ENCODE measurements at regions not wholly inside any gene's neighbourhood (a gene's known extent, or its start where the extent isn't known, plus 50 kb on each side); places are given as distances from the start of the nearest gene placed in this dataset.

DNA sequence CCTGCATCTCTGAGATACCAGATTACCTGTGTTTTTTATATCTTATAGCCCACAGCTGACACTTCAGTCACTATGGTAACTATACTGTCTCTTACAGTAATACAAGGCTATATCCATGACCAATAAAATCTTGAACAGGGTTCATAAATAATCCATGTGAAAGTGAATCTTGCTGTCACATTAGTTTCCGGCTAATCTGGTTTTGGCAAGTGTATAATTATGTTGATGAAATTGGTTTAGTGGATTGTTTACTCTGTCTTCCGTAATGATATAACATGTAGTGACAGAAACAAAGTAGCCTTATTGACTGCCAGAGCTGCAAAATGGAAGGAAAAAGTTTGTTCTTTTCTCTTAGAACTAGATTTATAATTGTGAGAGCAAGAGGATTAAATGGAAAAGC is 686.6 kb upstream of the PABPC4L start:
- POLR2A ChIA-PET: no interaction called here
- no peaks in the 10 kb centered on the region for H3K9me3 ChIP-seq (replicated peaks; ENCODE audit: control insufficient read depth, insufficient read depth, low read length)
- H4K20me1 ChIP-seq (replicated peaks; ENCODE audit: control insufficient read depth, extremely low read depth, insufficient read depth, low read length): no peaks in the 10 kb centered on the region
- no peak overlapping the region for H3K4me2 ChIP-seq (ENCODE audit: insufficient read depth, low read length)
- no peaks in the 10 kb centered on the region for H3K79me2 ChIP-seq (ENCODE audit: control insufficient read depth, insufficient read depth, low read length)
- no peaks in the 10 kb centered on the region for H3K9me1 ChIP-seq (replicated peaks; ENCODE audit: control insufficient read depth, extremely low read depth, insufficient read depth, low read length)
- H3K9ac ChIP-seq (replicated peaks; ENCODE audit: extremely low read depth, insufficient read depth, low read length): no peak overlapping the region
- no peak overlapping the region for H2AFZ ChIP-seq (ENCODE audit: low read depth, low read length)
- H3K4me1 ChIP-seq (ENCODE audit: control insufficient read depth, extremely low read depth, insufficient read depth, low read length): no peaks in the 10 kb centered on the region
- no TSS peak for BruUV-seq (replicated peaks)
- no peak overlapping the region for H3K4me3 ChIP-seq (replicated peaks in 1 of 3; ENCODE audit: insufficient read depth in 1 of 3, low read depth in 1 of 3, low read length in 3 of 3)
- intact Hi-C loops (cut with micrococcal nuclease) (no loop called here), dilution Hi-C loops (cut with MboI; ENCODE audit: extremely low pct_ligation_motif_present, low sequenced_read_pairs) (no loop called here)
- TF ChIP-seq POLR2A (IDR thresholded peaks at IDR 0.05; ENCODE audit: low read depth, low read length) (no peak), GATA2 (IDR thresholded peaks at IDR 0.05; ENCODE audit: insufficient read depth, insufficient read length, low read depth, low read length) (no peak), JUN (IDR thresholded peaks at IDR 0.05; ENCODE audit: borderline replicate concordance, insufficient read depth, insufficient read length, low read depth) (no peak), EZH2 (IDR thresholded peaks at IDR 0.05; ENCODE audit: borderline replicate concordance, low read depth, low read length, severe bottlenecking) (no peak), MYC (IDR thresholded peaks at IDR 0.05; ENCODE audit: low read depth, low read length) (no peak)
- TF ChIP-seq, protein P1, sequence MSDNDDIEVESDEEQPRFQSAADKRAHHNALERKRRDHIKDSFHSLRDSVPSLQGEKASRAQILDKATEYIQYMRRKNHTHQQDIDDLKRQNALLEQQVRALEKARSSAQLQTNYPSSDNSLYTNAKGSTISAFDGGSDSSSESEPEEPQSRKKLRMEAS (IDR thresholded peaks at IDR 0.05; ENCODE audit: insufficient read depth, insufficient read length): no peak
- TF ChIP-seq, protein P2, sequence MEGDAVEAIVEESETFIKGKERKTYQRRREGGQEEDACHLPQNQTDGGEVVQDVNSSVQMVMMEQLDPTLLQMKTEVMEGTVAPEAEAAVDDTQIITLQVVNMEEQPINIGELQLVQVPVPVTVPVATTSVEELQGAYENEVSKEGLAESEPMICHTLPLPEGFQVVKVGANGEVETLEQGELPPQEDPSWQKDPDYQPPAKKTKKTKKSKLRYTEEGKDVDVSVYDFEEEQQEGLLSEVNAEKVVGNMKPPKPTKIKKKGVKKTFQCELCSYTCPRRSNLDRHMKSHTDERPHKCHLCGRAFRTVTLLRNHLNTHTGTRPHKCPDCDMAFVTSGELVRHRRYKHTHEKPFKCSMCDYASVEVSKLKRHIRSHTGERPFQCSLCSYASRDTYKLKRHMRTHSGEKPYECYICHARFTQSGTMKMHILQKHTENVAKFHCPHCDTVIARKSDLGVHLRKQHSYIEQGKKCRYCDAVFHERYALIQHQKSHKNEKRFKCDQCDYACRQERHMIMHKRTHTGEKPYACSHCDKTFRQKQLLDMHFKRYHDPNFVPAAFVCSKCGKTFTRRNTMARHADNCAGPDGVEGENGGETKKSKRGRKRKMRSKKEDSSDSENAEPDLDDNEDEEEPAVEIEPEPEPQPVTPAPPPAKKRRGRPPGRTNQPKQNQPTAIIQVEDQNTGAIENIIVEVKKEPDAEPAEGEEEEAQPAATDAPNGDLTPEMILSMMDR (IDR thresholded peaks at IDR 0.05; ENCODE audit: extremely low read depth in 1 of 2, insufficient read depth in 1 of 2, low read depth in 1 of 2, low read length in 2 of 2): no peak
- no peak overlapping the region for H3K27ac ChIP-seq (ENCODE audit: insufficient read depth, low read depth, low read length)
- FAIRE-seq (no peak), DNase-seq (ENCODE audit: low read depth, low spot score) (no peak)
- H3K27me3 ChIP-seq (ENCODE audit: control insufficient read depth in 2 of 2, insufficient read depth in 2 of 2, low read length in 2 of 2): no peaks in the 10 kb centered on the region
- CTCF ChIA-PET: no interaction called here
- H3K36me3 ChIP-seq (ENCODE audit: control insufficient read depth in 2 of 2, extremely low read depth in 1 of 2, insufficient read depth in 2 of 2, low read length in 2 of 2): no peaks in the 10 kb centered on the region

DNA sequence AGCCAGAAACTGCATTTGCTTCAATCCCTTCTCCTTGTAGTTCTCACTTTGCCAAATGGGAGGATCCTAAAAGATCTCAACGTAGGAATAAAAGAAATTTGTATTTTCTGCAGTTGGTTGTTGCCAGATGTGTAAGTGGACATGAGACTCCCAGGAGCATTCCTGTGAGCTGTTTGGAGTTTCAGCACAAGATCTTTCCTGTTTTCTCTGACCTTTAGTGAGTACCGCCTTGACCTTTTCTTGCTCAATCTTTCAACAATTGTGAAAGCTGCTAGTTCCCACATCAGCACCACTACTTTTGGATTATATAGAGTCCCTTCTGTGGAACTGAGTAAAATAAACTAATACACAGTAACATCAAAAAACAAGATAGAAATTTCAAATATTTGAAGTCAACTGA is 683.8 kb upstream of the PABPC4L start:
- Histone ChIP-seq H3K36me3 (ENCODE audit: control insufficient read depth in 2 of 2, extremely low read depth in 1 of 2, insufficient read depth in 2 of 2, low read length in 2 of 2) (no peaks in the 10 kb centered on the region), H3K4me2 (ENCODE audit: insufficient read depth, low read length) (no peak overlapping the region), H3K79me2 (ENCODE audit: control insufficient read depth, insufficient read depth, low read length) (no peaks in the 10 kb centered on the region), H3K4me1 (ENCODE audit: control insufficient read depth, extremely low read depth, insufficient read depth, low read length) (no peaks in the 10 kb centered on the region), H2AFZ (ENCODE audit: low read depth, low read length) (peak overlapping the region; percentile 44), H4K20me1 (replicated peaks; ENCODE audit: control insufficient read depth, extremely low read depth, insufficient read depth, low read length) (no peaks in the 10 kb centered on the region), H3K27ac (ENCODE audit: insufficient read depth, low read depth, low read length) (no peak overlapping the region), H3K27me3 (ENCODE audit: control insufficient read depth in 2 of 2, insufficient read depth in 2 of 2, low read length in 2 of 2) (no peaks in the 10 kb centered on the region), H3K9me3 (replicated peaks; ENCODE audit: control insufficient read depth, insufficient read depth, low read length) (no peaks in the 10 kb centered on the region), H3K9me1 (replicated peaks; ENCODE audit: control insufficient read depth, extremely low read depth, insufficient read depth, low read length) (no peaks in the 10 kb centered on the region), H3K4me3 (replicated peaks in 1 of 3; ENCODE audit: insufficient read depth in 1 of 3, low read depth in 1 of 3, low read length in 3 of 3) (no peak overlapping the region), H3K9ac (replicated peaks; ENCODE audit: extremely low read depth, insufficient read depth, low read length) (no peak overlapping the region)
- FAIRE-seq (no peak), DNase-seq (ENCODE audit: low read depth, low spot score) (no peak)
- CTCF ChIA-PET: no interaction called here
- no TSS peak for BruUV-seq (replicated peaks)
- dilution Hi-C loops (cut with MboI; ENCODE audit: extremely low pct_ligation_motif_present, low sequenced_read_pairs) (no loop called here), intact Hi-C loops (cut with micrococcal nuclease) (no loop called here)
- POLR2A ChIA-PET: no interaction called here
- TF ChIP-seq JUN (IDR thresholded peaks at IDR 0.05; ENCODE audit: borderline replicate concordance, insufficient read depth, insufficient read length, low read depth) (no peak), POLR2AphosphoS5 (IDR thresholded peaks at IDR 0.05; ENCODE audit: insufficient read depth, low read depth, low read length) (no peak)
- TF ChIP-seq, protein P1 (IDR thresholded peaks at IDR 0.05; ENCODE audit: insufficient read depth, insufficient read length): no peak
- TF ChIP-seq, protein P2 (IDR thresholded peaks at IDR 0.05; ENCODE audit: extremely low read depth in 1 of 2, insufficient read depth in 1 of 2, low read depth in 1 of 2, low read length in 2 of 2): no peak
